Kasumi-1 (cell line): ENCODE measurements at regions not wholly inside any gene's neighbourhood (a gene's known extent, or its start where the extent isn't known, plus 50 kb on each side); places are given as distances from the start of the nearest gene placed in this dataset.
"Not testable (repeated sequence)": the region's sequence is repeated elsewhere in the genome, so short reads cannot be mapped to it uniquely, and the experiment has no call there.

Experiments used
- DNase-seq, 2 experiments: peaks; one replicate each; lab custom pipeline; 2025; lab: John Stamatoyannopoulos, UW

- DNase-seq, result no peak
These were observed 70.5 kb upstream of the DHX40 start for GRCh38 chr17:59494757-59495368.

GRCh38 chr17:59496178-59496577, 69.2 kb upstream of the DHX40 start:
- DNase-seq, result no peak

DNA sequence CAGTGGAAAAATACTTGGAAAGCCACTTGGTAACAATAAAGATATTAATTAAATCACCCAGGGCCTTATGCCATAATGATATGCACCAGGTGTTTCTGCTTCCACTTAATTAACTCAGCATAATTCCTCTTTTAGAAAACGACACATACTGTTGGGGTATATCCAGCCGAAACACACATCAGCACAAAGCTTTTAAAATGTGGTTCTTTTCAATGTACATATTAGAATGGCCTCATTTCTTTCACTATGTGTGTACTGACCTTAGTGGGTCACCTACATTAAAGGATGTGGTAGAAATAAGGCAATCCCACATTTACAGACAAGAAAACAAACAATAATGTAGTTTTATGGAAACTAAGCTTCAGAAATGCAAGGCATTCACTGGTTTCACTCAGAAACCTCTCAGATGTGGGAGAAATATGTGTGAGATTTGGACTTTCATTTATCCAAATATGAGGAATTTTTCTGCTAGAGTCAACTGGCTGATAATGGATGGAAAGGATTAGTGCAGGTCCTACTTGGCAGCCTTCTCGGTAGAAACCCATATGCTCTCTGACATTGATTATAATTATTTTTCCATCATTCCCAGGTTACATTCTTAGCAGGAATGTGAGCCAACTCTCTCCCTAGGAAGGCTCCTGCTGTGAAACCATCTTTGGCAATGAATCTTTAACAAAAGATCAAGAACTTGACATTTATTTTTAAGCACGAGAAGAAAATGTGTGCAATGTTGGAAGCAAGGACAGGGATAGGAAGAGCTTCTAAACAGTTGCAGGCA, 66.7 kb upstream of the DHX40 start:
- DNase-seq, result no peak

DNA sequence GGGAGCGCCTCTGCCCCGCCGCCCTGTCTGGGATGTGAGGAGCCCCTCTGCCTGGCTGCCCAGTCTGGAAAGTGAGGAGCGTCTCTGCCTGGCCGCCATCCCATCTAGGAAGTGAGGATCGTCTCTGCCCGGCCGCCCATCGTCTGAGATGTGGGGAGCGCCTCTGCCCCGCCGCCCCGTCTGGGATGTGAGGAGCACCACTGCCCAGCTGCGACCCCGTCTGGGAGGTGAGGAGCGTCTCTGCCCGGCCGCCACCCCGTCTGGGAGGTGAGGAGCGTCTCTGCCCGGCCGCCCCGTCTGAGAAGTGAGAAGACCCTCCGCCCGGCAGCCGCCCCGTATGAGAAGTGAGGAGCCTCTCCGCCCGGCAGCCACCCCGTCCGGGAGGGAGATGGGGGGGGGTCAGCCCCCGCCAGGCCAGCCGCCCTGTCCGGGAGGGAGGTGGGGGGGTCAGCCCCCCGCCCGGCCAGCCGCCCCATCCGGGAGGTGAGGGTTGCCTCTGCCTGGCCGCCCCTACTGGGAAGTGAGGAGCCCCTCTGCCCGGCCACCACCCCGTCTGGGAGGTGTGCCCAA, 65.2 kb upstream of the DHX40 start:
- not testable (repeated sequence) for DNase-seq

GRCh38 chr17:59501690-59502089, 63.7 kb upstream of the DHX40 start:
- no peak for DNase-seq

GRCh38 chr17:59502800-59503199, 62.6 kb upstream of the DHX40 start:
- DNase-seq, result no peak

DNA sequence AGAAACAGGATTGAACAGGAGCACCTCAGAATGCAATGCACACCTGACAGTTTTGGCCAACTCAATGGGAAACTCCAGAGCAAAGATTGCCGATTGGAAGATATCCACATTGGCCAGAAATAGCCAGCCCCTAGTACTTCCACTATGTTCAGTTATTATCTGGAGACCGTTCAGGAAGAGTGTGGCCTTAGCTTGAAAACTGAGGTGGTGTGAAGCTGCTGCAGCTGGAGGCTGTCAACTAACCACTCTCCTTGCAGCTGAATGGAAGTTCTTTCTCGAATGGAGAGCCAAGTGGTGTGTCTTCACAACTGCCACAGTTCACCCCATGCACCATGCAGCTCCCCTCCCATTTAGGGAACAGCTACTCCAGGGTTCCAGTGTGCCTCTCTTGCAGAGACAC, 61.9 kb upstream of the DHX40 start:
- no peak for DNase-seq

- no peak for DNase-seq
These were observed 60.6 kb upstream of the DHX40 start for GRCh38 chr17:59504821-59505220.

DNA sequence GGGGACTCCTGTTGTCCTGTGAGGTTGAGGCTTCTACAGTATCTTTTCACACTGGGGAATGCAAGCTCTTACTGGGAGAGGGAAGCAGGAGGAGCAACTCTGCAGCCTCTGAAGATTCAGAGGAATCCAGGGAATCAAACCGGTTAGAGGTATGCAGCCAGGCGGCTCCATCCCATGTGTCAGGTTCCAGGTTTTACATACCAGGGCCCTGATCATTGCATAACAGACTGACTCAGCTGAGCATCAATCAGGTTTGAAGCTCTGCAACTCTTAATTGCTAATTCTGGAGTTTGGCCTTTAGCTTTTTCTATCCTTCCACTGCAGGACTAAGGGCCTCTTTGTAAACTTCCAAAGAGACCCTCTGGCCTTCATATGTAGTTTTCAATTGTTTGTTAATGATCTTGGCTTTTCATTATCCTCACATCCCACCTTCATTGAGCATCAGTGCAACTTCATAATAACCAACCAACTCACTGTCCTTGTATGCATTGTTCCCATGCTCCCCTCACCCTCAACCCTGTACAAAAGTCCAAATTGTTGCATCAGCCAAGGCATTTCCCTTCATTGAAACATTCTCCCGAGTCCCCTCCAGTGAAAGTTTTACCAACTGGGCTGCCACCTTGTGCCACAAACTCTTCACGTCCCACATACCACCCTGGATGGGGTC, 59.7 kb upstream of the DHX40 start:
- no peak for DNase-seq

- DNase-seq, result no peak
These were observed 58.3 kb upstream of the DHX40 start for GRCh38 chr17:59506894-59507726.

DNA sequence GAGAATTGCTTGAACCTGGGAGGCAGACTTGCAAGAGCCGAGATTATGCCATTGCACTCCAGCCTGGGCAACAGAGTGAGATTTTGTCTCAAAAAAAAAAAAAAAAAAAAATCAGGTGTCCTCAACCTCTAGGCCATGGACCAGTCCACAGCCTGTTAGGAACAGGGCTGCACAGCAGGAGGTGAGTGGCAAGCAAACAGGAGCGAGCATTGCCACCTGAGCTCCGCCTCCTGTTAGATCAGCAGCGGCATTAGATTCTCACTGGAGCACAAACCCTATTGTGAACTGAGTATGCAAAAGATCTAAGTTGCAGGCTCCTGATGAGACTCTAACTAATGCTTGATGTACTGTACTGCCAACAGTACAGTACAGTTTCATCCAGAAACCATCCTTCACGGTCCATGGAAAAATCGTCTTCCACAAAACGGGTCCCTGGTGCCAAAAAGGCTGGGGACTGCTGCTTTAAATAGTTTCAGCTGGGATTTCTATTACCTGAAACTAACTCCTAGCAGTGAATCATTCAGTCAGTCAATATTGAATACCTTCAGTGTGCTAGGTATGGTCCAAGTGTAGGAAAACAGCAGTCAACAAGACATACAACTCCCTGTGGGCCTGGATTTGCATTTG, 56.3 kb upstream of the DHX40 start:
- no peak for DNase-seq

GRCh38 chr17:59510611-59511010, 54.8 kb upstream of the DHX40 start:
- DNase-seq, result no peak

GRCh38 chr17:59511726-59512125, 53.7 kb upstream of the DHX40 start:
- DNase-seq, result no peak

DNA sequence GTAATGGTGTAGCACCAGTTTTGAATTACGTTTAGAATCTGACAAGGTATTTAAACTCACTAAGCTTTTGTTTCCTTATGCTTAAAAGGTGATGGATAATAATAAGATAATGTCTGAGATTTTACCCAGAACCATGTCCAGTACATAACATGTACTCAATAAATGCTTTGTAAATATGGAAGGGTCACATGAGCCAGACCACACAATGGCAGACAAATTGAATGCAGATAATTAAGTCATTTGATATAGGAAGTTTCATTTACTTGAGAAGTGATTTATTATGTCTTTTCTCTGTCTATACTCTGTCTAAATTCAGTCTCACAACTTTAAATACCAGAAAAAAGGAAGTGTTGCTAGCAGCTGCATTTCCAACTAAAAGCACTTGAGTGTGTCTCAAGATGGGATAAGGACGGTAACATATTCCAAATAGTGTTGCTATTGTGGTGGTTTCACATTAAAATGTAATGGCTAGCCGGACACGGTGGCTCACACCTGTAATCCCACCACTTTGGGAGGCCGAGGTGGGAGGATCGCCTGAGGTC, 52.5 kb upstream of the DHX40 start:
- peak; percentile 30 to 39 for DNase-seq

- DNase-seq, result peak; percentile 27 to 63
These were observed 51.2 kb upstream of the DHX40 start for GRCh38 chr17:59513934-59514841.
